K562 (cell line): ENCODE measurements at regions not wholly inside any gene's neighbourhood (a gene's known extent, or its start where the extent isn't known, plus 50 kb on each side); places are given as distances from the start of the nearest gene placed in this dataset.

Experiments
- ATAC-seq: fragments of 200-7000 bp; cut with Tn5 transposase; 3 replicates; pipeline ENCODE4 v1.9.1; 2020; ENCODE audit warnings: moderate library complexity
- BruUV-seq: library from RNA; stranded (reverse); fragments of 400-500 nt; replicated peaks from 2 replicates; lab custom pipeline; 2021; lab: Mats Ljungman, UMichigan
- CTCF ChIA-PET: fragments of 300-600 bp; formaldehyde crosslinking; extraction: SDS; loops from one replicate; lab custom pipeline; 2021; ENCODE audit warnings: low intra/inter-chr PET ratio; lab: Yijun Ruan, JAX
- POLR2A ChIA-PET: fragments of 300-600, 350-650 bp; sonication (Branson Sonifier 250); formaldehyde crosslinking; extraction: SDS; loops from one replicate; lab custom pipeline; 2021; ENCODE audit warnings: antibody characterized with exemption, inconsistent platforms; lab: Yijun Ruan, JAX
- DNase-seq, 4 experiments: peaks; one replicate each; pipeline versions ENCODE4 v3.0.0 to v3.0.0-alpha.2; 2011 to 2018; ENCODE audit warnings: low spot score in 3 of 4, mixed read lengths in 3 of 4; ENCODE audit errors: extremely low read depth in 1 of 4
- FAIRE-seq: peaks from 2 replicates; lab custom pipeline; 2011; peaks lifted over from hg19 to GRCh38; lab: Jason Lieb, UNC
- H2AFZ ChIP-seq: 2 replicates; pipeline ENCODE4 v1.6.0; 2011; ENCODE audit warnings: low read depth, low read length, control low read depth, inconsistent platforms
- H3K27ac ChIP-seq: fragments of 200-600 bp; 3 replicates; pipeline ENCODE4 v1.8.0; 2011; ENCODE audit warnings: low read depth, mild to moderate bottlenecking, control low read depth, inconsistent platforms, low read length, moderate library complexity, mixed read lengths; ENCODE audit errors: extremely low read depth
- H3K27me3 ChIP-seq, 2 experiments: fragments of 300-600 bp in 1 of 2; 2 replicates in 1 of 2; 3 replicates in 1 of 2; pipeline versions ENCODE4 v1.6.0 to v1.8.0; 2011; ENCODE audit warnings: inconsistent platforms in 2 of 2, low read length in 2 of 2, mild to moderate bottlenecking in 1 of 2, mixed read lengths in 1 of 2, moderate library complexity in 1 of 2; ENCODE audit not compliant: control insufficient read depth in 2 of 2, insufficient read depth in 2 of 2
- H3K36me3 ChIP-seq: fragments of 300-600 bp; 3 replicates; pipeline ENCODE4 v1.8.0; 2011; ENCODE audit warnings: mild to moderate bottlenecking, low read length, inconsistent platforms; ENCODE audit not compliant: control insufficient read depth, insufficient read depth
- H3K4me1 ChIP-seq, 2 experiments: fragments of 200-600 bp in 1 of 2; replicated peaks in 1 of 2; 2 replicates in 1 of 2; 3 replicates in 1 of 2; pipeline versions ENCODE4 v1.5.1 to v1.8.0; 2011; ENCODE audit warnings: inconsistent platforms in 2 of 2, low read length in 2 of 2, mild to moderate bottlenecking in 1 of 2, mixed read lengths in 1 of 2, moderate library complexity in 1 of 2; ENCODE audit not compliant: control insufficient read depth in 2 of 2, insufficient read depth in 2 of 2
- H3K4me2 ChIP-seq: 2 replicates; pipeline ENCODE4 v1.6.1; 2011; ENCODE audit warnings: low read length, control low read depth, inconsistent platforms, mixed read lengths; ENCODE audit not compliant: insufficient read depth
- H3K4me3 ChIP-seq: fragments of 200-600 bp; sonication (generic), shearing (Covaris generic); 2 replicates; pipeline ENCODE4 v1.5.1; 2016; ENCODE audit warnings: control low read depth, inconsistent platforms
- H3K79me2 ChIP-seq: fragments of 200-600 bp; 3 replicates; pipeline ENCODE4 v1.8.0; 2011; ENCODE audit warnings: low read length, inconsistent platforms; ENCODE audit not compliant: control insufficient read depth, insufficient read depth
- H3K9ac ChIP-seq, 2 experiments: 2 replicates each; pipeline versions ENCODE4 v1.6.0 to v1.6.1; 2011; ENCODE audit warnings: low read depth in 2 of 2, low read length in 2 of 2, control low read depth in 1 of 2, inconsistent platforms in 1 of 2, mild to moderate bottlenecking in 1 of 2, mixed read lengths in 1 of 2; ENCODE audit not compliant: insufficient read depth in 1 of 2
- H3K9me1 ChIP-seq: one replicate; pipeline ENCODE4 v1.6.0; 2011; ENCODE audit warnings: inconsistent platforms, mild to moderate bottlenecking, low read length, moderate library complexity; ENCODE audit not compliant: control insufficient read depth, insufficient read depth
- H3K9me3 ChIP-seq: replicated peaks from 2 replicates; pipeline ENCODE4 v1.5.1; 2011; ENCODE audit warnings: low read depth, low read length, inconsistent platforms; ENCODE audit not compliant: control insufficient read depth, insufficient read depth
- H4K20me1 ChIP-seq: replicated peaks from 2 replicates; pipeline ENCODE4 v1.6.1; 2011; ENCODE audit warnings: low read length, inconsistent platforms, mixed read lengths; ENCODE audit not compliant: control insufficient read depth, insufficient read depth
- ADNP ChIP-seq: fragments of 200-800 bp; sonication (Bioruptor generic); IDR thresholded peaks from 2 replicates; pipeline ENCODE4 v1.6.1; 2016; ENCODE audit warnings: missing genetic modification characterization, missing compliant biosample characterization
- CBFA2T2 ChIP-seq: fragments of 450-650 bp; conservative IDR thresholded peaks from 2 replicates; pipeline ENCODE4 v1.6.1; 2017; ENCODE audit warnings: mild to moderate bottlenecking
- CREB5 ChIP-seq: fragments of 250-450 bp; sonication (Bioruptor Pico); IDR thresholded peaks from 2 replicates; pipeline ENCODE4 v1.5.0; 2020; ENCODE audit warnings: mild to moderate bottlenecking
- DLX4 ChIP-seq: fragments of 250-450 bp; sonication (Bioruptor Pico); IDR thresholded peaks from 2 replicates; pipeline ENCODE4 v1.6.1; 2021; ENCODE audit warnings: mild to moderate bottlenecking
- ESRRB ChIP-seq: fragments of 250-450 bp; sonication (Bioruptor Pico); IDR thresholded peaks from 2 replicates; pipeline ENCODE4 v1.5.0; 2020; ENCODE audit warnings: mild to moderate bottlenecking, moderate library complexity, borderline replicate concordance
- FIP1L1 ChIP-seq: fragments of 200-400 bp; formaldehyde crosslinking; IDR thresholded peaks from 2 replicates; pipeline ENCODE4 v1.6.1; 2018; ENCODE audit warnings: mild to moderate bottlenecking, low read depth, low read length; ENCODE audit not compliant: poor library complexity, severe bottlenecking
- HMGN3 ChIP-seq: IDR thresholded peaks from 2 replicates; pipeline ENCODE4 v1.6.1; 2011; ENCODE audit warnings: borderline replicate concordance, low read depth, mild to moderate bottlenecking, mixed read lengths, low read length; ENCODE audit not compliant: insufficient read length; ENCODE audit errors: extremely low read depth
- NCOA4 ChIP-seq: fragments of 450-650 bp; IDR thresholded peaks from 2 replicates; pipeline ENCODE4 v1.6.1; 2018; ENCODE audit warnings: mild to moderate bottlenecking; ENCODE audit not compliant: partially characterized antibody
- NCOA6 ChIP-seq: fragments of 450-650 bp; IDR thresholded peaks from 2 replicates; pipeline ENCODE4 v1.6.1; 2017; ENCODE audit warnings: mild to moderate bottlenecking
- POLR2B ChIP-seq: fragments of 450-650 bp; IDR thresholded peaks from 2 replicates; pipeline ENCODE4 v1.6.1; 2018; ENCODE audit warnings: low read depth; ENCODE audit not compliant: partially characterized antibody
- POLR2H ChIP-seq: IDR thresholded peaks from 2 replicates; pipeline ENCODE4 v1.6.1; 2016; ENCODE audit warnings: missing genetic modification characterization, low read depth, mild to moderate bottlenecking, control low read depth, missing compliant biosample characterization, moderate library complexity
- POLR3G ChIP-seq: IDR thresholded peaks from 2 replicates; pipeline ENCODE4 v1.6.1; 2011; ENCODE audit not compliant: insufficient read length, insufficient replicate concordance; ENCODE audit errors: extremely low read depth
- RBM17 ChIP-seq: fragments of 200-400 bp; formaldehyde crosslinking; IDR thresholded peaks from 2 replicates; pipeline ENCODE4 v1.6.1; 2017; ENCODE audit warnings: low read depth, mild to moderate bottlenecking, low read length, borderline replicate concordance
- SLC30A9 ChIP-seq: fragments of 250-450 bp; sonication (Bioruptor Pico); IDR thresholded peaks from 2 replicates; pipeline ENCODE4 v1.8.0; 2022; ENCODE audit warnings: mild to moderate bottlenecking, moderate library complexity
- TEAD1 ChIP-seq, 2 experiments: fragments of 450-650 bp in 1 of 2; sonication (generic) in 1 of 2; formaldehyde crosslinking; IDR thresholded peaks; 2 replicates each; pipeline versions ENCODE4 v1.4.0 to v1.8.0; 2020 to 2022; ENCODE audit warnings: mild to moderate bottlenecking in 2 of 2, missing genetic modification reagents in 1 of 2
- ZNF140 ChIP-seq: fragments of 250-450 bp; sonication (Bioruptor Pico); IDR thresholded peaks from 2 replicates; pipeline ENCODE4 v1.8.0; 2021; ENCODE audit warnings: moderate library complexity, mild to moderate bottlenecking, inconsistent platforms
- ZNF280B ChIP-seq: fragments of 250-450 bp; sonication (Bioruptor Pico); IDR thresholded peaks from 2 replicates; pipeline ENCODE4 v1.5.1; 2021; ENCODE audit warnings: mild to moderate bottlenecking
- WGBS: fragments of 100-300 bp; shearing (Covaris generic); methylation state at CpG from one replicate; pipeline ENCODE4 v1.1.6; 2016; ENCODE audit warnings: low coverage, mixed read lengths; ENCODE audit not compliant: insufficient coverage; ENCODE audit errors: missing lambda C conversion rate; 5-methylcytosine and 5-hydroxymethylcytosine counted together
- in situ Hi-C: fragments of 300-500 bp; cut with MboI; formaldehyde crosslinking; loops from 4 replicates; pipeline ENCODE4 v1.15.0; 2018; ENCODE audit warnings: inconsistent platforms, mixed read lengths
- intact Hi-C: fragments of 100-400 bp; cut with micrococcal nuclease; formaldehyde crosslinking; loops from 2 replicates; pipeline ENCODE4 v1.14.2; 2022
- TF ChIP-seq, protein P1 (sequence below): fragments of 450-650 bp; IDR thresholded peaks from 2 replicates; pipeline ENCODE4 v1.6.1; 2018; ENCODE audit warnings: mild to moderate bottlenecking, low read depth; ENCODE audit not compliant: partially characterized antibody

- TF ChIP-seq RBM17 (no peak), DLX4 (no peak), POLR2H (tag) (no peak), SLC30A9 (CRISPR knock-in tag) (no peak), HMGN3 (no peak), POLR3G (no peak), CREB5 (CRISPR knock-in tag) (no peak)
Measured at GRCh38 chr7:132652507-132652906, 76.2 kb upstream of the PLXNA4 start (continued).

- no peak for FAIRE-seq
- BruUV-seq, result no TSS peak
- in situ Hi-C loops, result no loop called here
Measured at GRCh38 chr7:132650498-132650897, 74.2 kb upstream of the PLXNA4 start.

More at GRCh38 chr7:132650498-132650897, 74.2 kb upstream of the PLXNA4 start:
- no peak for ATAC-seq
- Histone ChIP-seq H2AFZ (no peak overlapping the region), H3K79me2 (no peaks in the 10 kb centered on the region), H3K9me1 (no peaks in the 10 kb centered on the region), H3K27me3 (peaks cover 0 to 20% of the 10 kb centered on the region in 2 experiments; a peak in 3 of 5 replicates), H4K20me1 (no peaks in the 10 kb centered on the region; the same call in 1 of the 2 replicates), H3K4me3 (no peak overlapping the region), H3K27ac (no peak overlapping the region), H3K9me3 (no peaks in the 10 kb centered on the region), H3K9ac (no peak overlapping the region)
- 0% methylated on average over 3 of the region's 3 CpGs for WGBS
- POLR2A ChIA-PET, result no interaction called here
- TF ChIP-seq, protein P1, sequence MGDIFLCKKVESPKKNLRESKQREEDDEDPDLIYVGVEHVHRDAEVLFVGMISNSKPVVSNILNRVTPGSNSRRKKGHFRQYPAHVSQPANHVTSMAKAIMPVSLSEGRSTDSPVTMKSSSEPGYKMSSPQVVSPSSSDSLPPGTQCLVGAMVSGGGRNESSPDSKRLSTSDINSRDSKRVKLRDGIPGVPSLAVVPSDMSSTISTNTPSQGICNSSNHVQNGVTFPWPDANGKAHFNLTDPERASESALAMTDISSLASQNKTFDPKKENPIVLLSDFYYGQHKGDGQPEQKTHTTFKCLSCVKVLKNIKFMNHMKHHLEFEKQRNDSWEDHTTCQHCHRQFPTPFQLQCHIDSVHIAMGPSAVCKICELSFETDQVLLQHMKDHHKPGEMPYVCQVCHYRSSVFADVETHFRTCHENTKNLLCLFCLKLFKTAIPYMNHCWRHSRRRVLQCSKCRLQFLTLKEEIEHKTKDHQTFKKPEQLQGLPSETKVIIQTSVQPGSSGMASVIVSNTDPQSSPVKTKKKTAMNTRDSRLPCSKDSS, result no peak
- no peak for TF ChIP-seq ESRRB (CRISPR knock-in tag)
- no peak for TF ChIP-seq NCOA4
- TF ChIP-seq ZNF280B, result no peak
- TF ChIP-seq POLR2B, result no peak
- no peak for TF ChIP-seq HMGN3
- TF ChIP-seq ADNP (tag), result no peak
- TF ChIP-seq NCOA6, result no peak
- TF ChIP-seq FIP1L1, result no peak
- no peak for TF ChIP-seq CBFA2T2
- TF ChIP-seq TEAD1 (CRISPR knock-in tag; IDR thresholded peaks at IDR 0.05), result no peak
- TF ChIP-seq ZNF140 (CRISPR knock-in tag), result no peak
- TF ChIP-seq, all 486 proteins: peak for 0
- H3K4me1 ChIP-seq, result no peaks in the 10 kb centered on the region
- H3K36me3 ChIP-seq, result no peaks in the 10 kb centered on the region
- H3K4me2 ChIP-seq, result no peak overlapping the region
- DNase-seq, result no peak
- intact Hi-C loops, result no loop called here
- CTCF ChIA-PET, result no interaction called here
